ENCODE measurements at regions not wholly inside any gene's neighbourhood (a gene's known extent, or its start where the extent isn't known, plus 50 kb on each side); places are given as distances from the start of the nearest gene placed in this dataset.

DNA sequence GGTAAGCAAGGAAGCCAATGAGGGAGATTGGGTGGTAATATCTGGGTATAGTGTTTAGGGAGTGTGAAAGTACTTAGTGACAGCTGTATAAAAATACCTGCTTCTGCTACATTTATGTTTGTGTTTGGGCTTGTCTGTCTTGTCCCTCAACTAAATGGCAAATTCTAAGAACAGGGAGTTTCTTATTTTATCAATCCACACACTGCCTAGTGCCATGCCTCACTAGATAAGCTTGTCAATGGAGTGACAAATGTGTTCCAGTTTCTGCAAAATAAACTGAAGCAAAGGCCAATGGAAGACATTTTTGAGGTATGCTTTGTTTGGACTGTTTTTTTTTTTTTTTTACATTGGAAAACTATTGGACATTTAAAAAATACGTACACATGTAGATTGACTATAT lies 418.0 kb downstream of the SH2D1A start:
- TF ChIP-seq CTCF (IDR thresholded peaks at IDR 0.05) (no peak), POLR2A (IDR thresholded peaks at IDR 0.05) (no peak)

Measured in vagina (tissue), 2 donors.